A549 (cell line): ENCODE measurements at regions not wholly inside any gene's neighbourhood (a gene's known extent, or its start where the extent isn't known, plus 50 kb on each side); places are given as distances from the start of the nearest gene placed in this dataset.

ENCODE experiments used
- CEBPB ChIP-seq, 2 experiments: fragments of >200 bp in 1 of 2; sonication (Bioruptor Twin) in 1 of 2; formaldehyde crosslinking in 1 of 2; IDR thresholded peaks; 2 replicates each; pipeline ENCODE4 v1.6.1; 2012 to 2016
- KDM1A ChIP-seq: fragments of 200-600 bp; sonication (generic); IDR thresholded peaks from 2 replicates; pipeline ENCODE4 v1.6.1; 2016; ENCODE audit warnings: low read depth, mild to moderate bottlenecking
- MAX ChIP-seq: IDR thresholded peaks from 2 replicates; pipeline ENCODE4 v1.6.1; 2012
- MYC ChIP-seq: IDR thresholded peaks from 2 replicates; pipeline ENCODE4 v1.6.1; 2012; ENCODE audit warnings: mild to moderate bottlenecking, inconsistent platforms, low read length, improper control_type of control experiment, borderline replicate concordance
- PHF8 ChIP-seq: fragments of 200-600 bp; sonication (generic); IDR thresholded peaks from 2 replicates; pipeline ENCODE4 v1.6.1; 2016; ENCODE audit warnings: low read depth, mild to moderate bottlenecking, antibody characterized with exemption, moderate library complexity, borderline replicate concordance
- POLR2A ChIP-seq: IDR thresholded peaks from 2 replicates; pipeline ENCODE4 v1.6.1; 2012; ENCODE audit warnings: mild to moderate bottlenecking, low read length
- RFX5 ChIP-seq: fragments of 450-650 bp; IDR thresholded peaks from 2 replicates; pipeline ENCODE4 v1.7.1; 2014; ENCODE audit warnings: antibody characterized with exemption, mild to moderate bottlenecking, moderate library complexity
- TF ChIP-seq, protein P1 (sequence below): fragments of >200 bp; sonication (Bioruptor Twin); formaldehyde crosslinking; IDR thresholded peaks from 3 replicates; pipeline ENCODE4 v1.5.1; 2016

GRCh38 chr10:79009145-79009544 is 59.6 kb upstream of the ZMIZ1 start:
- TF ChIP-seq, protein P1, sequence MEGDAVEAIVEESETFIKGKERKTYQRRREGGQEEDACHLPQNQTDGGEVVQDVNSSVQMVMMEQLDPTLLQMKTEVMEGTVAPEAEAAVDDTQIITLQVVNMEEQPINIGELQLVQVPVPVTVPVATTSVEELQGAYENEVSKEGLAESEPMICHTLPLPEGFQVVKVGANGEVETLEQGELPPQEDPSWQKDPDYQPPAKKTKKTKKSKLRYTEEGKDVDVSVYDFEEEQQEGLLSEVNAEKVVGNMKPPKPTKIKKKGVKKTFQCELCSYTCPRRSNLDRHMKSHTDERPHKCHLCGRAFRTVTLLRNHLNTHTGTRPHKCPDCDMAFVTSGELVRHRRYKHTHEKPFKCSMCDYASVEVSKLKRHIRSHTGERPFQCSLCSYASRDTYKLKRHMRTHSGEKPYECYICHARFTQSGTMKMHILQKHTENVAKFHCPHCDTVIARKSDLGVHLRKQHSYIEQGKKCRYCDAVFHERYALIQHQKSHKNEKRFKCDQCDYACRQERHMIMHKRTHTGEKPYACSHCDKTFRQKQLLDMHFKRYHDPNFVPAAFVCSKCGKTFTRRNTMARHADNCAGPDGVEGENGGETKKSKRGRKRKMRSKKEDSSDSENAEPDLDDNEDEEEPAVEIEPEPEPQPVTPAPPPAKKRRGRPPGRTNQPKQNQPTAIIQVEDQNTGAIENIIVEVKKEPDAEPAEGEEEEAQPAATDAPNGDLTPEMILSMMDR = no peak
- TF ChIP-seq KDM1A (no peak), POLR2A (no peak), MAX (no peak), RFX5 (no peak), MYC (no peak), CEBPB (IDR thresholded peaks at IDR 0.05) (no peak), PHF8 (no peak)
